IMR-90 (cell line): ENCODE measurements at regions not wholly inside any gene's neighbourhood (a gene's known extent, or its start where the extent isn't known, plus 50 kb on each side); places are given as distances from the start of the nearest gene placed in this dataset.

Source experiments
- ATAC-seq: fragments of 200-7000 bp; cut with Tn5 transposase; 2 replicates; pipeline ENCODE4 v1.9.1; 2020; ENCODE audit warnings: low read depth, mild to moderate bottlenecking, moderate library complexity
- BruUV-seq: library from RNA; stranded (reverse); fragments of 400-500 nt; replicated peaks from 2 replicates; lab custom pipeline; 2021; lab: Mats Ljungman, UMichigan
- CTCF ChIA-PET: fragments of 300-600 bp; formaldehyde crosslinking; extraction: SDS; loops from one replicate; lab custom pipeline; 2021; ENCODE audit warnings: antibody characterized with exemption; lab: Yijun Ruan, JAX
- POLR2A ChIA-PET: fragments of 300-600 bp; sonication (Branson Sonifier 250); formaldehyde crosslinking; loops from one replicate; lab custom pipeline; 2022; ENCODE audit warnings: antibody characterized with exemption; ENCODE audit not compliant: unreplicated experiment; lab: Charles Lee
- DNase-seq: peaks from one replicate; pipeline ENCODE4 v3.0.0; 2013
- H2AFZ ChIP-seq: replicated peaks from 2 replicates; pipeline ENCODE3; 2013; ENCODE audit warnings: low read length, mild to moderate bottlenecking; ENCODE audit not compliant: poor library complexity
- H2AK5ac ChIP-seq: 2 replicates; pipeline ENCODE4 v1.6.1; 2013; ENCODE audit warnings: low read depth, low read length, inconsistent platforms
- H2AK9ac ChIP-seq: replicated peaks from 2 replicates; pipeline ENCODE3; 2013; ENCODE audit warnings: mild to moderate bottlenecking, low read depth, low read length, moderate library complexity; ENCODE audit not compliant: poor library complexity
- H2BK120ac ChIP-seq: 2 replicates; pipeline ENCODE4 v1.6.1; 2013; ENCODE audit warnings: low read depth, low read length, inconsistent platforms
- H2BK15ac ChIP-seq: 3 replicates; pipeline ENCODE4 v1.6.1; 2013; ENCODE audit warnings: low read depth, low read length, inconsistent platforms
- H2BK20ac ChIP-seq: 2 replicates; pipeline ENCODE4 v1.6.1; 2013; ENCODE audit warnings: low read depth, mild to moderate bottlenecking, inconsistent platforms, low read length, moderate library complexity
- H2BK5ac ChIP-seq: 2 replicates; pipeline ENCODE4 v1.6.1; 2013; ENCODE audit warnings: mild to moderate bottlenecking, low read depth, low read length, inconsistent platforms; ENCODE audit not compliant: poor library complexity, severe bottlenecking
- H3K14ac ChIP-seq: replicated peaks from 2 replicates; pipeline ENCODE4 v1.6.1; 2013; ENCODE audit warnings: low read depth, low read length, inconsistent platforms
- H3K18ac ChIP-seq: 2 replicates; pipeline ENCODE4 v1.6.1; 2013; ENCODE audit warnings: low read depth, low read length, control low read depth
- H3K23ac ChIP-seq: 2 replicates; pipeline ENCODE4 v1.6.1; 2013; ENCODE audit warnings: low read depth, low read length, inconsistent platforms
- H3K27ac ChIP-seq: 2 replicates; pipeline ENCODE4 v1.5.1; 2013; ENCODE audit warnings: mild to moderate bottlenecking, control low read depth, low read length; ENCODE audit not compliant: insufficient read depth
- H3K27me3 ChIP-seq: 2 replicates; pipeline ENCODE4 v1.6.1; 2013; ENCODE audit warnings: low read length; ENCODE audit not compliant: control insufficient read depth, insufficient read depth
- H3K36me3 ChIP-seq: 2 replicates; pipeline ENCODE4 v1.6.1; 2013; ENCODE audit warnings: low read length, mixed read lengths; ENCODE audit not compliant: control insufficient read depth, insufficient read depth
- H3K4ac ChIP-seq: 2 replicates; pipeline ENCODE4 v1.6.1; 2013; ENCODE audit warnings: low read depth, low read length, inconsistent platforms
- H3K4me1 ChIP-seq: 2 replicates; pipeline ENCODE4 v1.6.1; 2013; ENCODE audit warnings: low read length, mixed read lengths; ENCODE audit not compliant: control insufficient read depth, insufficient read depth
- H3K4me2 ChIP-seq: 2 replicates; pipeline ENCODE4 v1.6.1; 2013; ENCODE audit warnings: low read depth, mild to moderate bottlenecking, control low read depth, low read length, moderate library complexity
- H3K4me3 ChIP-seq: 2 replicates; pipeline ENCODE4 v1.5.1; 2013; ENCODE audit warnings: low read depth, mild to moderate bottlenecking, control low read depth, low read length, moderate library complexity; ENCODE audit not compliant: insufficient read depth
- H3K56ac ChIP-seq: 2 replicates; pipeline ENCODE4 v1.6.1; 2013; ENCODE audit warnings: low read length, inconsistent platforms; ENCODE audit not compliant: insufficient read depth; ENCODE audit errors: extremely low read depth
- H3K79me1 ChIP-seq, 2 experiments: 2 replicates each; pipeline ENCODE4 v1.6.1; 2013; ENCODE audit warnings: low read length in 2 of 2, inconsistent platforms in 1 of 2, low read depth in 1 of 2
- H3K9ac ChIP-seq: 2 replicates; pipeline ENCODE4 v1.6.1; 2013; ENCODE audit warnings: low read depth, low read length, control low read depth
- H3K9me1 ChIP-seq: 2 replicates; pipeline ENCODE4 v1.6.1; 2013; ENCODE audit warnings: low read length, inconsistent platforms; ENCODE audit not compliant: insufficient read depth
- H3K9me3 ChIP-seq: 2 replicates; pipeline ENCODE4 v1.6.1; 2013; ENCODE audit warnings: low read length; ENCODE audit not compliant: control insufficient read depth, insufficient read depth
- H4K20me1 ChIP-seq: 2 replicates; pipeline ENCODE4 v1.6.1; 2013; ENCODE audit warnings: low read length, inconsistent platforms; ENCODE audit not compliant: insufficient read depth
- H4K5ac ChIP-seq: 2 replicates; pipeline ENCODE4 v1.6.1; 2013; ENCODE audit warnings: mild to moderate bottlenecking, low read depth, low read length, control low read depth
- H4K8ac ChIP-seq, 2 experiments: 2 replicates each; pipeline ENCODE4 v1.6.1; 2013; ENCODE audit warnings: low read depth in 2 of 2, low read length in 2 of 2, control low read depth in 1 of 2, inconsistent platforms in 1 of 2
- H4K91ac ChIP-seq: 2 replicates; pipeline ENCODE4 v1.6.1; 2013; ENCODE audit warnings: low read depth, low read length, inconsistent platforms; ENCODE audit not compliant: insufficient read depth
- CHD1 ChIP-seq: IDR thresholded peaks from 2 replicates; pipeline ENCODE4 v1.6.1; 2012; ENCODE audit warnings: low read depth, low read length, improper control_type of control experiment
- ELK1 ChIP-seq: fragments of 150-350 bp; IDR thresholded peaks from 2 replicates; pipeline ENCODE4 v1.6.1; 2016; ENCODE audit warnings: low read depth, mild to moderate bottlenecking, low read length, moderate library complexity, borderline replicate concordance
- MAFK ChIP-seq: IDR thresholded peaks from 2 replicates; pipeline ENCODE4 v1.6.1; 2012; ENCODE audit warnings: low read depth, low read length, improper control_type of control experiment
- MAZ ChIP-seq: IDR thresholded peaks from 2 replicates; pipeline ENCODE4 v1.6.1; 2012; ENCODE audit warnings: low read depth, mild to moderate bottlenecking, low read length, improper control_type of control experiment, moderate library complexity, borderline replicate concordance
- MXI1 ChIP-seq: IDR thresholded peaks from 2 replicates; pipeline ENCODE4 v1.6.1; 2012; ENCODE audit warnings: low read depth, mild to moderate bottlenecking, low read length, moderate library complexity, borderline replicate concordance
- RCOR1 ChIP-seq: IDR thresholded peaks from 2 replicates; pipeline ENCODE4 v1.6.1; 2012; ENCODE audit warnings: mild to moderate bottlenecking, low read length, improper control_type of control experiment; ENCODE audit not compliant: insufficient replicate concordance
- RFX5 ChIP-seq: IDR thresholded peaks from 2 replicates; pipeline ENCODE4 v1.8.0; 2012; ENCODE audit warnings: low read depth, mild to moderate bottlenecking, low read length, moderate library complexity
- USF2 ChIP-seq: fragments of 150-350 bp; IDR thresholded peaks from 2 replicates; pipeline ENCODE4 v1.6.1; 2017; ENCODE audit warnings: mild to moderate bottlenecking, antibody characterized with exemption, low read length, low read depth
- WGBS, 2 experiments: methylation state at CpG; one replicate each; pipeline versions ENCODE4 v1.1.5 to v1.1.7; 2013; ENCODE audit warnings: missing lambda C conversion rate in 2 of 2; ENCODE audit not compliant: insufficient read length in 1 of 2; ENCODE audit errors: extremely low coverage in 2 of 2; 5-methylcytosine and 5-hydroxymethylcytosine counted together
- dilution Hi-C: fragments of 300-500 bp; cut with HindIII; formaldehyde crosslinking; loops from one replicate; pipeline ENCODE4 v1.14.3; 2018; ENCODE audit warnings: low sequenced_read_pairs; ENCODE audit not compliant: unreplicated experiment
- in situ Hi-C: fragments of 300-500 bp; cut with MboI; formaldehyde crosslinking; loops from 3 replicates; pipeline ENCODE4 v1.14.3; 2019; ENCODE audit warnings: low sequenced_read_pairs, inconsistent platforms, mixed read lengths
- intact Hi-C: fragments of 100-400 bp; cut with micrococcal nuclease; formaldehyde crosslinking; loops from 2 replicates; pipeline ENCODE4 v1.10.0; 2022

GRCh38 chr1:218711001-218711400 lies 365.9 kb downstream of the TGFB2 start:
- no peak overlapping the region for H3K27ac ChIP-seq
- intact Hi-C loops: no loop called here
- ChIA-PET CTCF (no interaction called here), POLR2A (no interaction called here)
- peak overlapping the region; percentile 67; the same call in 1 of the 2 replicates for H2AK5ac ChIP-seq
- peak overlapping the region; percentile 2; the same call in 1 of the 2 replicates for H4K91ac ChIP-seq
- no peak for TF ChIP-seq USF2
- TF ChIP-seq MXI1: no peak
- no peak for TF ChIP-seq ELK1
- TF ChIP-seq MAFK: no peak
- no peak for TF ChIP-seq RCOR1
- TF ChIP-seq RFX5: no peak
- no peak for TF ChIP-seq MAZ
- TF ChIP-seq CHD1: no peak
- H2BK5ac ChIP-seq: no peak overlapping the region
- H3K36me3 ChIP-seq: no peaks in the 10 kb centered on the region
- 0 out of 2 replicates have a peak overlapping the region, but pooled peaks have one; percentile 2 for H3K56ac ChIP-seq
- H3K4ac ChIP-seq: no peak overlapping the region; the same call in 1 of the 2 replicates
- no peak overlapping the region for H4K8ac ChIP-seq
- H3K9me1 ChIP-seq: peaks cover 5% of the 10 kb centered on the region; the same call in 1 of the 2 replicates
- H3K4me3 ChIP-seq: no peak overlapping the region
- H2BK15ac ChIP-seq: peak overlapping the region; percentile 6; the same call in 1 of the 3 replicates
- H3K27me3 ChIP-seq: no peaks in the 10 kb centered on the region
- no peak overlapping the region for H3K4me2 ChIP-seq
- dilution Hi-C loops: no loop called here
- peak overlapping the region; percentile 18; the same call in 1 of the 2 replicates for H2BK120ac ChIP-seq
- no peaks in the 10 kb centered on the region for H4K20me1 ChIP-seq
- no TSS peak for BruUV-seq
- H2AFZ ChIP-seq: no peak overlapping the region
- peak overlapping the region; percentile 52; the same call in 1 of the 2 replicates for H2BK20ac ChIP-seq
- H3K14ac ChIP-seq: no peak overlapping the region
- H3K9me3 ChIP-seq: no peaks in the 10 kb centered on the region
- in situ Hi-C loops: no loop called here
- peaks cover 9% of the 10 kb centered on the region for H3K4me1 ChIP-seq
- no peak overlapping the region for H3K9ac ChIP-seq
- no CpG with 5 or more reads among the region's 1 CpG for WGBS, 2 experiments
- H4K5ac ChIP-seq: peak overlapping the region; percentile 32; the same call in 1 of the 2 replicates
- peak overlapping the region; percentile 80; the same call in 1 of the 2 replicates for H3K18ac ChIP-seq
- peak; percentile 26 for DNase-seq
- no peak overlapping the region for H2AK9ac ChIP-seq
- no peak overlapping the region for H3K23ac ChIP-seq
- H3K79me1 ChIP-seq: no peaks in the 10 kb centered on the region
- no peak for ATAC-seq
